HG02938 (cell line): ENCODE measurements at regions not wholly inside any gene's neighbourhood (a gene's known extent, or its start where the extent isn't known, plus 50 kb on each side); places are given as distances from the start of the nearest gene placed in this dataset.

Experiments used
- ATAC-seq: cut with Tn5 transposase; IDR thresholded peaks from one replicate; pipeline ENCODE4 v1.9.1; 2021; ENCODE audit warnings: mild to moderate bottlenecking, moderate library complexity; ENCODE audit not compliant: unreplicated experiment

DNA sequence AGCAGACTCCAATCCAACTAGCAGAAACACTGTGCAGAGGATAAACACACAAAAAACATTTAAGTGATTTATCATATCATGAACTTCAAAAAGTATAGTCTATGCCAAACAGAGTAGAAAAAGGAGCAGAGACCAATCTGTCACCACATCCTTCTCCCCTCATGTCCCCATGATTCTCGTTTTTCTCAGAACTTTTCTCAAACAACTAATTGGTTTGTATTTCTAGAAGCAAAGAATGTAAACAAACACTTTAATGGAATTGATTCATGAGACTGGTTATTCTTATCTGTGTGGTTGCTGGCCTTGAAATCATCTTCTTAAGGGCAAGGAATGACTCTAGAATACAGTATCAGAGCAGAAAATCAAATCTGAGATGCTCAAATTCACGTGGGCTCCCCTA lies 294.2 kb upstream of the THBS1 start:
- ATAC-seq, result no peak

DNA sequence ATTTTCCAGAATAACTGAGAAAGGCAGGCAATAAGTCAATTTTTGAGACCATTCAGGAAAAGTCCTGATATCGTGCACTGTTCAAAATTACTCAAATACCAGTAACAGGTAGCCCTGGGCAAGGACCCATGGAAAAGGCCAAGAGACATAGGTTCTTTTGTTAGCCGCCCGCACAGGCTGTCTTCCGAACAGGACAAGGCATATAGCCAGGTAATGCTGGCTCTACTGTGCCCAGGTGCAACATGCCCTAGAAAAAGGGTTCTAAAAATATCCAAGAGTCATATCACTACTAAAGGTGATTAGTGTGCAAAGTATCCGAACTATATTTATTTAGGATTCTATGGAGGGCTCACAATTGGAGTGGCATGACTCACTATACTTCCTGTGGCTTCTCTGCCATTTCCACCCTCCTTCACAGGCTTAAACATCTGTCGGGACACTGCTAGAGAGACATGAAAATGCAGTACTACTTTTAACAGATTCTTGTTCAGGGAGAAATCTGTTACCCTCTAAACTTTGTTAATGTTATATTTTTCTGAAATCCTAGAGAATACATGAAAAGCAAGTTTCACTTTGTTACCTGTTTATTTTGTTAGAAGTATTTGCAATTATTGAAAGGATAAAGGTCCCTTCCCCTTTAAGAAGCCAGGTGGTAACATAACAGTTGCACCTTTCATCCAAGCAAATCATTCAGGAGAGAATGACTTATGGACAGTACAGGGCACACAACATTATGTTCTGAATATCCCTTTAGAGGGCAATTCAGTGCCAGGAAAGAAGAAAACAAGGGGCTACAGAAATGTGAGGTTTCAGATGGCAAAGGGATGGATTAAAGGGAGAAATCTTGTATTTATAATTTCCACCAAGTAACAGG lies 293.3 kb upstream of the THBS1 start:
- no peak for ATAC-seq

DNA sequence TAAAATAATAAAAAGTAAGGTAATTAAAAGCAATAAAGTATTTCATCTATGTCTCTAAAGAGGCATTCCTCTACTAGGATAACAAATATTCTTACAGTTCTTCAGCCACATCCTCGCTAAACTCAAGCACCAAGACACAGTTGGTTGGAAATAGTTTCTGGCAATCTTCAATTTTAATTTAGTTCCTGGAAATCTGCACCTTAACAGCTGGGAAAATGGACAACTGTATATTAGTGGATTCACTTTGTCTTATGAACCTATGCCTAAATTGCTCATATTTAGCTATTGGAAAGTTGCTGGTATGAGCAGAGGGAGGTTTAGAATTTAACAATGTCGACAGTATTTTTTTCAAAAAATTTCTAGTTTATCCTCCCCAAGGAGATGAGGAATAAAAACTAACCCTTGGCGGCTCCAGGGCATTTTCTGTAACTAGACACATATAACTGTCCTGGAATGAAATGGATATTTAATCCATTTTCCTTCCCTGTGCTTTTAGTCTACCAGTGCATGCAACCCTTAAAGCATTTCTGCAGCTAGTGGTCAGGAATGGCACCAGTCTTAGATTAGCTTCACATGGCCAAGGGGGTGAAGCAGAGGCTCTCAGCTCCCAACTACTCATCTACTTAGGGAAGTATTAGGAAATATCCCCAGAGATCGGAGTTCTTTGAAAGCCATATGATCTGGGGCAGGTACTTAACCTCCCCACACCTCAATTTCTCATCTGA lies 290.0 kb upstream of the THBS1 start:
- no peak for ATAC-seq

DNA sequence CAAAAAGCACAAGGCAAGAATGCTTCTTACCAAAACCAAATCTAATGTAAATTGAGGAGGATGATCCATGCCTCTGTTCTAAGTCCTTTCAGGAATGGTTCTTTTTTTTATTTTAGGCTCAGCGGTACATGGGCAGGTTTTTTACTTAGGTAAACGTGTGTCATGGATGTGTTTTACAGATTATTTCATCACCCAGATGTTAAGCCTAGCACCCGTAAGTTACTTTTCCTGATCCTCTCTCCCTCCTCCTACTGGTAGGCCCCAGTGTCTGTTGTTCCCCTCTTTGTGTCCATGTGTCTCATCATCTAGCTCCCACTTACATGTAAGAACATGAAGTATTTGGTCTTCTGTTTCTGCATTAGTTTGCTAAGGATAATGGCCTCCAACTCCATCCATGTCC lies 289.2 kb upstream of the THBS1 start:
- ATAC-seq, result no peak

DNA sequence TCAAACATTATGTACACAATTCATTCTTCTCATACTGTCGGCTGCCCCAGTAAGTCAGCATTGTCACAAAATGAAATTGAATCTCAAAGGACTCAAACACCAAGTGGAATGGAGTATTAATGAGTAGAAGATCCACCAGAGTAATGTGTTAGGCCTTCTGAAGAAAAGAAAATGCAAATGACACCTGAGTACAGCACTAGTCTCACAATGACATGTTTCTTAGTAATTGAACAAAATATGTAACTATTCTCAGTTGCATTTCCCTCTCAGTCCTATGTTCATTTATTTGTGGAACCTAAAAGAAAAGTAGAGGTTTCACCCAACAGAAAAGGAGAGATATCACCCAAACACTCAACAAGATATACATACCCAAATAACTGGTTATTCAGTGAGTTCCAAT lies 283.9 kb upstream of the THBS1 start:
- ATAC-seq, result peak; percentile 71

DNA sequence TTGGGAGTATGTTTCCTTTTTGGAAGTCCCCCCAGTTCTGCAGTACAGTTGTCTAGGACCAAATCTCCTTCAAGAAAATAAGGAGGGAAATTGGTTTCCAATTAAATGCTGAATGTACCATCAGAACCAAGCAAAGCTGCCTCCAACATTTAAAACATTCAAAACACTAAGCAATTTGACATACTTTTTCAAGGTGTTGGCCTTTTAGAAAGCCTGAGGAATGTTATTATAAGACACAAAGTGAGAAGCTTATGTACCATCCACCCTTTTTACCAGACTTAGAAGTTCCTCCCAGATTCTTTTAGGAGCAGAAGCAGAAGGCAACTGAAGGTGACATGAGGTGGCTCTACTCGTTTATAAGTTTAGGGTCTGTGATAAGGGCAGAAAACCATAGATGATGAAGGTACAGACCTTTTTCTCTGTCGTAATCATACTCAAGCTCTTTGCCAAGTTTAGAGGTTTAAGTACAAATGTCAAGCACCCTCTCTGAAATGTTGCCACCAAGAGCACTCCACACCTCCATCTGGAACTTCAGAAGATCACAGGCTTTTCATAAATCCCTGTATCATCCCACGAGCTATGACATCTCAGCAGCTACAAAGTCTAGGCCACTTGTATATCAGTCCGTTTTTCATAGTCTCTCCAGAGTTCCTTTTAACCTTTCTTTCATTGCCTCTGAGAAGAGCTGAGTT lies 282.5 kb upstream of the THBS1 start:
- ATAC-seq, result no peak

DNA sequence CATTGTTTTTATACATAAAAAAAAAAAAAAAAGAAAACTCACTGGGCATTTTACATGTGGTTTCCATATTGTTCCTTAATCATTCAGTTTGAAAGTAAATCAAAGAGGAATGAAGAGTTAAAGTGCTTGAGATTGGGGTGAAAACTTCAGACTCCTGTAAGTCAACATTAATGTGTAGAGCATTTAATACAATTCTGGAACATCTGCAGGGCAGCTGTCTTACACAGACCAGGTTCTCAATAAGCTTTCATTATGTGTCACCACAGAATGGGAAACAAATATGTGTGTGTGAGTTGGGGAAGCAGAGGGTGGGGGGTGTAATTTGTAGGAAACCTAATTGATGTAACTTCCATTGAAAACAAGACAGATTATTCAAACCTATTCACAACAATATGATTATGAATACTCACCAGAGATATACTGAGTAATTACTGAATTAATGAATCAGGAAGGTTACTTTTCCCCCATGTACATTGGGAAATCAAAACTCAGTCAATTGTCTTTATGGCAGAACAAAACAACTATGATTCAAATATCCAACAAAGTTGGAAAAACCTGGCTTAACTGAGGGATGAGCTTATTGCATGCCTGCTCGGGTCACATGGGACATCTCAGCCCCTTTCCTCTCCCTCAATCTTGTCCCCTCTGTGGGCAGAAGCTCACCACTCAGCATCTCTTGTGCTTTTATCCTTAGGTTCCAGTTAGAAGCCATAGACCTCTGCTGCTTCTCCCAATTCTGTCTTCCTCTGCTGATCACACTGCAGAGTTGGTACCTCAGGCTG lies 281.2 kb upstream of the THBS1 start:
- ATAC-seq, result no peak

DNA sequence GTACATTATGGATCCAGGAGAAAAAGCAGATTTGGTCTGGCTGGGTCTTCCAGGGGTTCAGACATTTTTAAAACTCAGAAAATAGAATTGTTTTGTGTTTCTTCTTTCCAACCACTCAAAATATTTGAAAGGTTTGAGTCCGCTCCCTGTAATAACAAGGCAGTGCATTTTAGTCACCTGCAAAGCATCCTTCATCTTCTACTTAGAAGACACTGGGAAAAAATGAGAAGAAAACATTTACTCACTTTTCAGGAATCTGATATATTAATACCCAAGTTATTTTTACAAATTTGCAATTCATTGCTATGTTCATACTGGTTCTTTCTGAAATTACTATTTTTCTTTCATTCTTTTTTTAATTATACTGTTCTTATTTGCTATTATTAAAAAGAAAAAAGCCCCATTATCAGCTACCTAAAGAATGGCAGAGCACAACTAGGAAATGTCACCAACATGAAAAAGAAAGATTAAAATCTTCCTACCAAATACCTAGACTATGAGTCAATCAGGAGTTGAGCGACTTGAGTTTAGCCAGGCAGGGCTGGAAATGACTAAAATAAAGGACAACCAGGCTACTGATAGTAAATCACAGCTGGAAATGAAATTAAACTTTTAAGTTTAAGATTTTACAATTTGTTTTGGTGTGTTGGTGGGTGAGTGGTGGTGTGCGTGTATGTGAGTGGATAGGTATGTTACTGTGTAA lies 280.3 kb upstream of the THBS1 start:
- ATAC-seq, result no peak

DNA sequence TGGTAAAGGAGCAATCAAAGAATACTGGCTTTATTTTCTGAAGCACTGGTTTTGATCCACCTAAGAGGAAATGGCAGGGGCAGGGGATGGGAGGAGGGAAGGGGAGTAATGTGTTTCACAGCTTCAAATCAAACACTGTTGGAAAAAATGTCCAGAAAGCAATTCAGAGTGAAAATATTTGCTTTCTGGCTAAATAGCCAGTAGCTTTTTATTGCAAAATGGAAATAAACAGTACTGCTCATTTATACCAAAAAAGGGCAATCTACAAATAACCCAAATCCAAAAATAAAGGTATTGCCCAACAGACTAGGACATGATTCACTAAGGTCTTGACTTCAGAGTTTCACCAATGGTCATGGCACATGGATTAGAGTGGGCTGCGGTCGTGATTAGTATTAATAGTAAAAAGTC lies 279.3 kb upstream of the THBS1 start:
- ATAC-seq, result no peak

DNA sequence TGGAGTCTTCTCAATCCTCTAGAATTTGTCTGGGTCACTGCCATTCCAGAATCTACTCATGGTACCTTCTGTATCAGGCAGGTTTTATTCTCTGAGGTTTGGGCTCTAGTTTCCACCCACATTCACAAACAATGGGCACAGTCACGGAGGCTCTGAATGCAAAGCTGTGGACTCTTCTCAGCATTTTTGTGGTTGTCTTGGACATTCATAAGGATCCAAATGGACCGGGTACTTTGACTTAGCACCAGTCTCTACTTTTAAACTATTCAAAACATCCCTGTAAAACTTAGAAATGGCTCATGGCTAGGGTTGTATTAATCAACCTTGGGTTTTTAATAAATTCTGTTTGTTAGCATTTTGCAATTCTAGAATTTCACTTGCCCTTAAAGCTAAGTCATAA lies 277.9 kb upstream of the THBS1 start:
- no peak for ATAC-seq

DNA sequence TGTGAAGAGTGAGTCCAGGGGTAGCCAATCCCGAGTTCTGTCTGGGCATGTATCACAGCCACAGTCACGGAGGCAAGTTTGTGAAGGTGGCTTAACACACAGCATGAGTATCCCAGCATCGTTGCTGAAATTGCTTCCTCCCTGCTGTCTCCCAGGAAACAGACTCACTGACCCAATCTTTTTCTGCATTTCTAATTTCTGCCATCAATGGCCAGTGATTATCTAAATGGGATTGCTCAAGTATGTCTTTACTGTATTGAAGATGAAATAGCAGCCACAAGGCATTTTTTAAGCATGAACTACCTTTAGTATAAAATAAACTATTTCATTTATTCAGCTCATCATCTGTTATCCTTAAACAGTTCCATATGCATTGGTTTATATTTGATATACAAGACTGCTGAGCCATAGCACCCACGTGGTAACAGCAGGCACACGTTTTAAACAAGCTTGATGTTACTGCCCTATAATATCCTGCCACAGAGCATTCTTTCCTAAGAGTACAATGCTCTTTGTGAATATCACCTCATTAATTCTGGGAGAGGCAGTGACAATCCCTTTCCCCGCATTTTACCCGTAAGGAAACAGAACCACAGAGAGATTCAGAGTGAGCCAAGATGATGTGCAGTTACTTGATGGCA lies 276.6 kb upstream of the THBS1 start:
- ATAC-seq, result no peak

DNA sequence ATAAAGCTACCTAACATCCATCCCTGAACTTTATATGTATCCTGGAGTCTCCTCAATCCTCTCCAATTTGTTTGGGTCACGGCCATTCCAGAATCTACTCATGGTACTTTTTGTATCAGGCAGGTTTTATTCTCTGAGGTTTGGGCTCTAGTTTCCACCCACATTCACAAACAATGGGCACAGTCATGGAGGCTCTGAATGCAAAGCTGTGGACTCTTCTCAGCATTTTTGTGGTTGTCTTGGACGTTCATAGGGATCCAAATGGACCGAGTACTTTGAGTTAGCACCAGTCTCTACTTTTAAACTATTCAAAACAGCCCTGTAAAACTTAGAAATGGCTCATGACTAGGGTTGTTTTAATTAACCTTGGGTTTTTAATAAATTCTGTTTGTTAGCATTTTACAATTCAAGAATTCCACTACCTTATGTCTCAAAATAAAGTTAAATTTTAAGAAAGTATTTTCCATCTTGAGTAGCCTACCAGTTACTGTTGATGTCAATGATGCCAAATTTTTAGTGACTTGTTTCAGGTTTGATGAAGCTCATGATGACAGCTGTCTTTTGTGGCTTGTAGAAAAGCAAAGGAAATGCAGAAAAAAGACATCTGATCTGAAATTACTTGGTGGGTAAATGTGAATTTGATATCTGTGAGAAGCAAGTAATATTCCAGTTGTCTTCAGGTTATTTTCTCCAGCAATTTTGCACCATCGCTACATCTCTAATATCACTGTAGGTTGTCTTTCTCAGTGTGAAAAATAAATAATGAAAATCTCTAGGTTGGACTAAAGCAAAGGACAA lies 275.7 kb upstream of the THBS1 start:
- no peak for ATAC-seq

DNA sequence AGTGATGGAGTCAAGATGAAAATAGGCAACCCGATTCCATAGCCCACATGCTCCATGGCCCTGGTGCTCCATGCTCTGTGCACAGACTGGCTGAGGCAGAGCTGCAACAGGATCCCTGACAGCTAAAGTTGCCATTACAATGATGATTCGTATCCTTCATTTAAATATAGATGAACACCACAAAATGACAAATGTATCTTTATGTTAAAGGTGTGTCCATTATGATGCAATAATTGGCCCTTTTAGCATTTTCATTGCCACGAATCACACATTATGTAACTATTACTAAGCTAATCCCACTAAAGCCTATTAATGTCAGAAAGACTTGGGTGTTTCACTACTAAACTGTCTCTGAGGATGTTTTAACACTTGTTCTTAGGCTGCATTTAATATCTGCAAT lies 270.2 kb upstream of the THBS1 start:
- ATAC-seq, result no peak

DNA sequence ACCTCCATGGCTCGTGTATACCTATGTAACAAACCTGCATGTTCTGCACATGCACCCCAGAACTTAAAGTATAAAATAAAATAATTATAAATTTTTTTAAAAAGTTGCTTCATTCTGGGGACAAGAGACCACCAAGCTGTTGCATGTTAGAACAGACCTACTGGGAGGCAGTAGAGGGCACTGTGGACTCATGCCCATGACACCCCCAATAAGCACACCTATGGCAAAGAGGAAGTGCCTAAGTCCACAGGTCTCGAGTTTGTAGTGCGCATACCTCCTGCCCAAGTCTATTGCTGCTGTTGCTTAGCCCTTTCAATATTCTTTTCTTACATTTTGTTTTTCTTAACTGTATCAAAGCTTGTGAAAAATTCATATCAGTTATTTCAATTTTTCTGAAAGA lies 267.9 kb upstream of the THBS1 start:
- no peak for ATAC-seq

DNA sequence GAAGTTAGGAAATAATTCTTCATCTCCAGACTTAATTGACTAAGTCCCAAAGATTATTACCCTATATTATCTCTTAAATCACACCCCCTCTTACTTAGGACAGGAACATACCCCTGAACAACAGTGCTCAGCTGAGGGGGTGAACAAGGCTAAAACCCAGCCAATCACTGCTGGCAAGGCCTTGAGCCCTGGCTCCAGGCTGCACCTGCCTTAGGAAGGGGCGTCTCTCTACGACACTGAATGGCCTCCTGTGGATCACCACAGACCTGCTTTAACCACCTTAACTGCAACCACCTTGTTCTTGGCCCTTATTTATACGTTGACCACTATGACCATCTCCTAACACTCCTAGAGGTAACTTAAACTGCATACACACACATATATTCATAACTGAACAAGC lies 267.4 kb upstream of the THBS1 start:
- ATAC-seq, result no peak

DNA sequence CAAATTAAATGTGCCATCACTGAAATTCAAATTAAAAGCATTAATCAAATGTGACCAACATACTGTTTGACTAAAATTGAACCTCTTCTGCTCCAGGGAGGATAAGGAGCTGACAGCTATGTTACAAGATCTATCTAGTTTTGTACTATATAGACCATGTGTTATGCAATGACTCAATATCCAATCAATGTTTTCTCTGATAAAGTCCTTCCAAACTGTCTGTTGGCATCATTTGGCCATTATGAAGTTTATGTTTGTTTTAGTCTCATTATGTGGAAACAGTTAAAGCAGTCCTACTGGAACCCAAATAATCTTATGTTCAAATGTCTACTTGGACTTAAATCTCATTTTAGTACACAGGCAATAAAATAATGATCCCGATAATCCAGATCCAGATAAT lies 267.0 kb upstream of the THBS1 start:
- no peak for ATAC-seq

DNA sequence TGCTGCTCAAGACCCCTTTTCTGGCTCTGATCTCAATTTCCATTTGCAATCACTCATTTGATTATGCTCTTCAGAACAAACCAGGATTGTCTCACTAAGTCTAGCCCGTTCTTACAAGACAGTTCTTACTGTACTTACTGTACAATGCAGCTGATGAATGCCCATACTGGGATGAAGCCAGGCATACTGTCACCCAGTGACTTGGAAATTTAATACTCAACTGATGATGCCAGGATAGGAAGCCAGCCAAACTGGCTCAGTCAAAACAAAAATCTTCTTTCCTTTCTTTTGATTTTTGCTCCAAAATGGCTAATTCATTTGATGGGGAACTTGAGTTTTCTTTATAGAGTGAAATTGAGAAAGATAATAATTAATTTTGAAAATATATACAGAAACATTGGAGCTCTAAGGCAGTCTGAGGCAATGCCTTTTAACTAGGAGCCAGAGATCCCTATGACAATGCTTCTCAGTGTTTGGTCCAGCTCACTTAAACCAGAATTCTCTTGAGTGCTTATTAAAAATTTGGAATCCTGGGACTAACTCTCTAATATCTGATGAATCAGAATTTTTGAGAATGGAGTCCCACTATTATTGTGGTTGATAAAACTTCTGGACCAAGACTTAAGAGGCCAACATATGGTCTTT lies 265.6 kb upstream of the THBS1 start:
- no peak for ATAC-seq

DNA sequence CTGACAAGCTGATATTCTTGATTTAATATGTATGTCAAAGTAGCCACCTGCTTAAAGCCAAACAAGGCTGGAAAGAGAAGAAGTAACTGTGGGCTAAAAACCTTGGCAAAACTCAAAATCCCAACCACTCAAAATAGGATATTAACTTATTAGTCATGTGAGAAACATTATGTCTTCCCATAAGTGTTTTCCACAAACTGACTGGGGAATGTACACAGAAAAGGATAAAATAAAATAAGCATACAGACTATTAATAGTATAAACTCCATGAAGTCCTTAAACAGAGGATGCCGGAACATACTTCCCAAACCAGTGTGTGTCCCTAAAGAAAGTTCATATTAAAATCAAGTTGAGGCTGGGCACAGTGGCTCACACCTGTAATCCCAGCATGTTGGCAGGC lies 263.7 kb upstream of the THBS1 start:
- no peak for ATAC-seq

DNA sequence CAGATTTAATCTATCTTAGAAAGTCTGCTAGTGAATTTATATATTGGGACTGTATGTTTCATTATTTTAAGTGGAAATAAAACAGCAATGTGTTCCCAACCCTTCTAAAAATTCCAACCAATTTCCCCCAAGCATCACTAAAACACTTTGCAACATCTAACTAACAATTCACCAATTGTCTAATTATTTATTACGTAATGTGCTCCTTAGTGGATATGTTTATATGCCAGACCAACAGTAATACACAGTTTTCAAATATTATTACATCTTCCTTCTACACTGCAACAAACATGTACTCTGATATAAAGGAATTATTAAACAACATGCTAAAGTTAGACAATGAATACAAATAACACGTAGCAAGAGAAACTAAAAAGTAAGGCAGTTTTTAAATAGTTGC lies 262.6 kb upstream of the THBS1 start:
- ATAC-seq, result no peak
